ENCODE measurements at regions not wholly inside any gene's neighbourhood (a gene's known extent, or its start where the extent isn't known, plus 50 kb on each side); places are given as distances from the start of the nearest gene placed in this dataset.

DNA sequence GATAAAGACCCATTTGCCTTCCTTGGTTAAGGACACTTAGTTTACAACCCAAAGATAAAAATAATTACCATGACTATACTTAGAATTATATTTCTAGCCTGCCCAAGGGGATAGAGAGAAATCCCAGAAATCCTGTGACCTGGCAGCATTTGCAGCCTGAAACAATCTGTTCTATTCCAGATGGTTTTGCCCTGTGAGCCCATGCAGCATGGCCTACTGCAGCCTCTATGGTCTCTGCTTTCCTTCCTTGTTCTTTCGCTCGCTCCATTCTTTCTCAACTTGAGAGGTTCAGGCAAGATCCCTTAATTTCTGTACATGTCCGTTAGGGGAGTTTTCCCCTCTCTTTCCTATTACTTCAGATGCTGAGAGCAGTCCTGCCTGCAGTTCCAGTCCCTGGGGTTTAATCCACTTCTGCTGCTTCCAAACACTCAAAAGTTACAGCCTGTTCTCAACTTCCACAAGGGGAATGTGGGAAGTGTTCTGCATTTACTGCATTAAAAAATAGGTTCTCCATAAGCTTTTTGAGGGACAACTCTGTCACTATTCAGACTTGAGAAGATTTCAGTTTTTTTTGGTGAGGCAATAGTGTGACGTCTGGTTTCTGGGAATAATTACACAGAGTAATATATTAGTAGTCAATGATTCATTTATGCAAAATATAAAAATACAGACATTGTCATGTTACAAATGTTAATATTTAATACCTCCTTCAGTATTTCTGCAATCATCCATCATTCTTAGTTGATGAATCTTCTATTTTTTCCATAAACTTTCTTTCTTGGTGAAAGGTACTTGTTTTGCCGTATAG is 80.3 kb downstream of the CDCA7 start:
- FAIRE-seq (no peak), DNase-seq (ENCODE audit: low spot score) (no peak), ATAC-seq (no peak)
- Histone ChIP-seq H2AFZ (ENCODE audit: low read length) (no peak overlapping the region), H3K27ac (ENCODE audit: extremely low read length, insufficient read depth, low read length) (no peak overlapping the region), H3K9ac (ENCODE audit: insufficient read depth, low read depth, low read length) (no peak overlapping the region), H3K36me3 (replicated peaks in 1 of 2; ENCODE audit: control insufficient read depth in 1 of 2, insufficient read depth in 2 of 2, low read length in 2 of 2) (no peaks in the 10 kb centered on the region), H4K20me1 (ENCODE audit: insufficient read depth, low read length) (no peaks in the 10 kb centered on the region), H3K4me1 (ENCODE audit: insufficient read depth, low read length) (no peaks in the 10 kb centered on the region), H3K79me2 (ENCODE audit: insufficient read depth, low read length) (no peaks in the 10 kb centered on the region), H3K9me3 (ENCODE audit: low read length) (no peaks in the 10 kb centered on the region), H3K4me3 (replicated peaks in 1 of 3; ENCODE audit: insufficient read depth in 1 of 3, low read depth in 2 of 3, low read length in 3 of 3) (no peak overlapping the region), H3K4me2 (ENCODE audit: low read depth, low read length) (no peak overlapping the region), H3K27me3 (ENCODE audit: control insufficient read depth in 1 of 2, insufficient read depth in 2 of 2, low read length in 2 of 2) (peaks cover 0 to 29% of the 10 kb centered on the region in 2 experiments; a peak in 2 of 5 replicates)
- WGBS (ENCODE audit: low lambda C conversion rate), result 18% methylated on average over 5 of the region's 5 CpGs
- TF ChIP-seq, protein P1, sequence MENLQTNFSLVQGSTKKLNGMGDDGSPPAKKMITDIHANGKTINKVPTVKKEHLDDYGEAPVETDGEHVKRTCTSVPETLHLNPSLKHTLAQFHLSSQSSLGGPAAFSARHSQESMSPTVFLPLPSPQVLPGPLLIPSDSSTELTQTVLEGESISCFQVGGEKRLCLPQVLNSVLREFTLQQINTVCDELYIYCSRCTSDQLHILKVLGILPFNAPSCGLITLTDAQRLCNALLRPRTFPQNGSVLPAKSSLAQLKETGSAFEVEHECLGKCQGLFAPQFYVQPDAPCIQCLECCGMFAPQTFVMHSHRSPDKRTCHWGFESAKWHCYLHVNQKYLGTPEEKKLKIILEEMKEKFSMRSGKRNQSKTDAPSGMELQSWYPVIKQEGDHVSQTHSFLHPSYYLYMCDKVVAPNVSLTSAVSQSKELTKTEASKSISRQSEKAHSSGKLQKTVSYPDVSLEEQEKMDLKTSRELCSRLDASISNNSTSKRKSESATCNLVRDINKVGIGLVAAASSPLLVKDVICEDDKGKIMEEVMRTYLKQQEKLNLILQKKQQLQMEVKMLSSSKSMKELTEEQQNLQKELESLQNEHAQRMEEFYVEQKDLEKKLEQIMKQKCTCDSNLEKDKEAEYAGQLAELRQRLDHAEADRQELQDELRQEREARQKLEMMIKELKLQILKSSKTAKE (CRISPR knock-in tag; IDR thresholded peaks at IDR 0.05; ENCODE audit: borderline replicate concordance), result no peak
- TF ChIP-seq ZNF644 (CRISPR knock-in tag; IDR thresholded peaks at IDR 0.05; ENCODE audit: low read depth) (no peak), ZNF441 (CRISPR knock-in tag; IDR thresholded peaks at IDR 0.05; ENCODE audit: borderline replicate concordance) (no peak), DNMT3B (CRISPR knock-in tag; conservative IDR thresholded peaks at IDR 0.05) (no peak), AHR (CRISPR knock-in tag; IDR thresholded peaks at IDR 0.05) (no peak), ZNF263 (CRISPR knock-in tag; IDR thresholded peaks at IDR 0.05) (no peak)
- TF ChIP-seq, protein P2, sequence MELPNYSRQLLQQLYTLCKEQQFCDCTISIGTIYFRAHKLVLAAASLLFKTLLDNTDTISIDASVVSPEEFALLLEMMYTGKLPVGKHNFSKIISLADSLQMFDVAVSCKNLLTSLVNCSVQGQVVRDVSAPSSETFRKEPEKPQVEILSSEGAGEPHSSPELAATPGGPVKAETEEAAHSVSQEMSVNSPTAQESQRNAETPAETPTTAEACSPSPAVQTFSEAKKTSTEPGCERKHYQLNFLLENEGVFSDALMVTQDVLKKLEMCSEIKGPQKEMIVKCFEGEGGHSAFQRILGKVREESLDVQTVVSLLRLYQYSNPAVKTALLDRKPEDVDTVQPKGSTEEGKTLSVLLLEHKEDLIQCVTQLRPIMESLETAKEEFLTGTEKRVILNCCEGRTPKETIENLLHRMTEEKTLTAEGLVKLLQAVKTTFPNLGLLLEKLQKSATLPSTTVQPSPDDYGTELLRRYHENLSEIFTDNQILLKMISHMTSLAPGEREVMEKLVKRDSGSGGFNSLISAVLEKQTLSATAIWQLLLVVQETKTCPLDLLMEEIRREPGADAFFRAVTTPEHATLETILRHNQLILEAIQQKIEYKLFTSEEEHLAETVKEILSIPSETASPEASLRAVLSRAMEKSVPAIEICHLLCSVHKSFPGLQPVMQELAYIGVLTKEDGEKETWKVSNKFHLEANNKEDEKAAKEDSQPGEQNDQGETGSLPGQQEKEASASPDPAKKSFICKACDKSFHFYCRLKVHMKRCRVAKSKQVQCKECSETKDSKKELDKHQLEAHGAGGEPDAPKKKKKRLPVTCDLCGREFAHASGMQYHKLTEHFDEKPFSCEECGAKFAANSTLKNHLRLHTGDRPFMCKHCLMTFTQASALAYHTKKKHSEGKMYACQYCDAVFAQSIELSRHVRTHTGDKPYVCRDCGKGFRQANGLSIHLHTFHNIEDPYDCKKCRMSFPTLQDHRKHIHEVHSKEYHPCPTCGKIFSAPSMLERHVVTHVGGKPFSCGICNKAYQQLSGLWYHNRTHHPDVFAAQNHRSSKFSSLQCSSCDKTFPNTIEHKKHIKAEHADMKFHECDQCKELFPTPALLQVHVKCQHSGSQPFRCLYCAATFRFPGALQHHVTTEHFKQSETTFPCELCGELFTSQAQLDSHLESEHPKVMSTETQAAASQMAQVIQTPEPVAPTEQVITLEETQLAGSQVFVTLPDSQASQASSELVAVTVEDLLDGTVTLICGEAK (IDR thresholded peaks at IDR 0.05), result no peak
- TF ChIP-seq, protein P2 (CRISPR knock-in tag; IDR thresholded peaks at IDR 0.05), result no peak
- TF ChIP-seq, protein P3, sequence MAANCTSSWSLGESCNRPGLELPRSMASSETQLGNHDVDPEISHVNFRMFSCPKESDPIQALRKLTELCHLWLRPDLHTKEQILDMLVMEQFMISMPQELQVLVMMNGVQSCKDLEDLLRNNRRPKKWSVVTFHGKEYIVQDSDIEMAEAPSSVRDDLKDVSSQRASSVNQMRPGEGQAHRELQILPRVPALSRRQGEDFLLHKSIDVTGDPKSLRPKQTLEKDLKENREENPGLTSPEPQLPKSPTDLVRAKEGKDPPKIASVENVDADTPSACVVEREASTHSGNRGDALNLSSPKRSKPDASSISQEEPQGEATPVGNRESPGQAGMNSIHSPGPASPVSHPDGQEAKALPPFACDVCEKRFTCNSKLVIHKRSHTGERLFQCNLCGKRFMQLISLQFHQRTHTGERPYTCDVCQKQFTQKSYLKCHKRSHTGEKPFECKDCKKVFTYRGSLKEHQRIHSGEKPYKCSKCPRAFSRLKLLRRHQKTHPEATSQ (CRISPR knock-in tag; IDR thresholded peaks at IDR 0.05; ENCODE audit: borderline replicate concordance), result no peak
- CTCF ChIA-PET (ENCODE audit: low intra/inter-chr PET ratio, low total read pairs), result no interaction called here
- intact Hi-C loops (cut with micrococcal nuclease; ENCODE audit: unreplicated experiment) (no loop called here), in situ Hi-C loops (cut with HindIII; ENCODE audit: extremely low pct_ligation_motif_present, low pct_unique_long_range_greater_than_20kb) (no loop called here)
- no TSS peak for BruUV-seq (replicated peaks)
- POLR2A ChIA-PET, result no interaction called here

Data from HepG2 (cell line).